Endothelial cell of hepatic sinusoid (primary cell): ENCODE measurements at regions not wholly inside any gene's neighbourhood (a gene's known extent, or its start where the extent isn't known, plus 50 kb on each side); places are given as distances from the start of the nearest gene placed in this dataset.

Source experiments
- in situ Hi-C: cut with HindIII; loops from 2 replicates; pipeline ENCODE4 v1.10.0; 2017; ENCODE audit warnings: low sequenced_read_pairs

GRCh38 chr18:75926811-75927210, 499.3 kb upstream of the SMIM21 start:
- in situ Hi-C loops = no loop called here

GRCh38 chr18:75923169-75923568, 495.7 kb upstream of the SMIM21 start:
- in situ Hi-C loops = no loop called here

GRCh38 chr18:75916624-75916982, 489.1 kb upstream of the SMIM21 start:
- in situ Hi-C loops = loop anchor here (5.0 kb wide), 1 partner anchor 66 kb away; no protein-coding TSS in a partner anchor

- in situ Hi-C loops = loop anchor here (5.0 kb wide), 1 partner anchor 66 kb away; no protein-coding TSS in a partner anchor
Observed at GRCh38 chr18:75915941-75916623, 488.6 kb upstream of the SMIM21 start.

GRCh38 chr18:75912829-75913228, 485.3 kb upstream of the SMIM21 start:
- in situ Hi-C loops = no loop called here

- in situ Hi-C loops = no loop called here
Observed at GRCh38 chr18:75904416-75904815, 476.9 kb upstream of the SMIM21 start.

- in situ Hi-C loops = no loop called here
Observed at GRCh38 chr18:75898651-75899050, 471.1 kb upstream of the SMIM21 start.

- in situ Hi-C loops = no loop called here
Observed at GRCh38 chr18:75897386-75897785, 469.9 kb upstream of the SMIM21 start.

- in situ Hi-C loops = no loop called here
Observed at GRCh38 chr18:75896865-75897264, 469.4 kb upstream of the SMIM21 start.

GRCh38 chr18:75895135-75895534, 467.6 kb upstream of the SMIM21 start:
- in situ Hi-C loops = no loop called here

- in situ Hi-C loops = no loop called here
Observed at GRCh38 chr18:75884728-75885127, 457.2 kb upstream of the SMIM21 start.

- in situ Hi-C loops = no loop called here
Observed at GRCh38 chr18:75880925-75881504, 453.5 kb upstream of the SMIM21 start.

- in situ Hi-C loops = no loop called here
Observed at GRCh38 chr18:75880266-75880665, 452.8 kb upstream of the SMIM21 start.

- in situ Hi-C loops = no loop called here
Observed at GRCh38 chr18:75879196-75879595, 451.7 kb upstream of the SMIM21 start.

GRCh38 chr18:75875559-75875958, 448.1 kb upstream of the SMIM21 start:
- in situ Hi-C loops = no loop called here

- in situ Hi-C loops = no loop called here
Observed at GRCh38 chr18:75874401-75875089, 447.0 kb upstream of the SMIM21 start.

GRCh38 chr18:75871596-75871995, 444.1 kb upstream of the SMIM21 start:
- in situ Hi-C loops = no loop called here

- in situ Hi-C loops = no loop called here
Observed at GRCh38 chr18:75869162-75869561, 441.7 kb upstream of the SMIM21 start.

- in situ Hi-C loops = no loop called here
Observed at GRCh38 chr18:75868031-75868430, 440.5 kb upstream of the SMIM21 start.

- in situ Hi-C loops = no loop called here
Observed at GRCh38 chr18:75865639-75866038, 438.1 kb upstream of the SMIM21 start.

- in situ Hi-C loops = no loop called here
Observed at GRCh38 chr18:75864816-75865215, 437.3 kb upstream of the SMIM21 start.

- in situ Hi-C loops = no loop called here
Observed at GRCh38 chr18:75863696-75864095, 436.2 kb upstream of the SMIM21 start.
